ENCODE measurements at regions not wholly inside any gene's neighbourhood (a gene's known extent, or its start where the extent isn't known, plus 50 kb on each side); places are given as distances from the start of the nearest gene placed in this dataset.

DNA sequence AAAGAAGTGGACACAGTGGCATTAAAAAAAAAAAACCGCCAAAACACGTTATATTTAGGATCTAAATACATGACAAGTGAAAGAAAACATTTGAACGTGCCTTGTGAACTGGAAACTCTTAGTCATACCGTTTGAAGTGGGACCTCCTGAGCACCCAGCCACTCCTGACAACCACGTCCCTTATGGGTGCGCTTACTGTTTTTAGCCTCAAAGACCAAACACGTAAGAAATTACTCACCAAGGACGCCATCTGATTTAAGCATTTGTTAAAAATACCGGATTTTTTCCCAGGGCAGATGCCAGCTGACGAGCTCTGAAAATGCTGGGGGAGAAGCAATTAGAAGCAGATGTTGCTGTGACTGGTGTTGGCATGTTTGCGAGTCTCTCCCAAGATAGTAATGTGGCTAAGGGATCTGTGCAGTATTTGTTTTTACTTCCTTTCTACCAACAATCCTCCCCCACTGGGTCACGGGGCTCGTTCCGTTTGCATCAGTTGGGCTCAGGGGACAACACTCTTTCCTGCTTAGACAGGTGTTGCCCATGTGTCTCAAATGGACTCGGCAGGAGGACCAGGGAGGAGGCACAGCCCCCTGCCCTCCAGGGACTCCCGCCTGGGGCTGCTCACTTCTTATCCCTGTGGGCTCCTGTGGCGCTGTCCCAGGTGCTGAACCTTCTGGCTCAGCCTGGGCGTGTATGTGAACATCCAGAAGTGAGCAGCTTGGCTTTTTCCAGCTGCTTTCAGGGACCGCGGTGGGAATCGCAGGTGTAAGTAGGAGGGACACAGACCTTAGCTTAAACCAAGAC lies 101.0 kb downstream of the BEGAIN start:
- TF ChIP-seq ZNF274 (IDR thresholded peaks at IDR 0.05; ENCODE audit: low read depth, low read length) (no peak), YY1 (IDR thresholded peaks at IDR 0.05; ENCODE audit: insufficient read depth, insufficient read length) (no peak)

Measured in NT2/D1 (cell line).